HepG2 (cell line): ENCODE measurements at regions not wholly inside any gene's neighbourhood (a gene's known extent, or its start where the extent isn't known, plus 50 kb on each side); places are given as distances from the start of the nearest gene placed in this dataset.

Source experiments
- ATAC-seq: fragments of 200-7000 bp; cut with Tn5 transposase; 3 replicates; pipeline ENCODE4 v1.9.1; 2020; ENCODE audit warnings: mild to moderate bottlenecking, moderate library complexity
- BruUV-seq: library from RNA; stranded (reverse); fragments of 400-500 nt; replicated peaks from 2 replicates; lab custom pipeline; 2021; lab: Mats Ljungman, UMichigan
- CTCF ChIA-PET: fragments of 300-600 bp; formaldehyde crosslinking; extraction: SDS; loops from one replicate; lab custom pipeline; 2021; ENCODE audit warnings: low total read pairs, inconsistent platforms, low intra/inter-chr PET ratio; lab: Yijun Ruan, JAX
- POLR2A ChIA-PET: fragments of 350-600 bp; sonication (Branson Sonifier 250); formaldehyde crosslinking; loops from one replicate; lab custom pipeline; 2020; ENCODE audit warnings: antibody characterized with exemption, inconsistent platforms; lab: Yijun Ruan, JAX
- DNase-seq: peaks from one replicate; pipeline ENCODE4 v3.0.0-alpha.2; 2015; ENCODE audit warnings: low spot score
- FAIRE-seq: peaks from 3 replicates; lab custom pipeline; 2011; peaks lifted over from hg19 to GRCh38; lab: Jason Lieb, UNC
- H2AFZ ChIP-seq: one replicate; pipeline ENCODE4 v1.6.1; 2011; ENCODE audit warnings: low read length, inconsistent platforms
- H3K27ac ChIP-seq: fragments of 300-600 bp; 3 replicates; pipeline ENCODE4 v1.8.0; 2011; ENCODE audit warnings: mixed run types, mild to moderate bottlenecking, mixed read lengths, low read length, inconsistent platforms; ENCODE audit not compliant: insufficient read depth; ENCODE audit errors: extremely low read length
- H3K27me3 ChIP-seq, 2 experiments: fragments of 200-600 bp in 1 of 2; 2 replicates in 1 of 2; 3 replicates in 1 of 2; pipeline versions ENCODE4 v1.6.0 to v1.8.0; 2011; ENCODE audit warnings: low read length in 2 of 2, mild to moderate bottlenecking in 2 of 2, moderate library complexity in 2 of 2, inconsistent platforms in 1 of 2; ENCODE audit not compliant: insufficient read depth in 2 of 2, control insufficient read depth in 1 of 2
- H3K36me3 ChIP-seq, 2 experiments: fragments of 200-600 bp in 1 of 2; replicated peaks in 1 of 2; 2 replicates in 1 of 2; 3 replicates in 1 of 2; pipeline versions ENCODE4 v1.5.1 to v1.8.0; 2011; ENCODE audit warnings: low read length in 2 of 2, inconsistent platforms in 1 of 2; ENCODE audit not compliant: insufficient read depth in 2 of 2, control insufficient read depth in 1 of 2
- H3K4me1 ChIP-seq: 2 replicates; pipeline ENCODE4 v1.5.1; 2012; ENCODE audit warnings: low read length, inconsistent platforms; ENCODE audit not compliant: insufficient read depth
- H3K4me2 ChIP-seq: 2 replicates; pipeline ENCODE4 v1.6.0; 2011; ENCODE audit warnings: low read depth, low read length, inconsistent platforms
- H3K4me3 ChIP-seq, 3 experiments: fragments of 200-600 bp in 1 of 3; sonication (generic), shearing (Covaris generic) in 1 of 3; replicated peaks in 1 of 3; 2 replicates each; pipeline ENCODE4 v1.5.1; 2011 to 2016; ENCODE audit warnings: low read length in 3 of 3, inconsistent platforms in 2 of 3, low read depth in 2 of 3, mild to moderate bottlenecking in 2 of 3, control low read depth in 1 of 3, mixed read lengths in 1 of 3; ENCODE audit not compliant: insufficient read depth in 1 of 3
- H3K79me2 ChIP-seq: one replicate; pipeline ENCODE4 v1.6.1; 2011; ENCODE audit warnings: low read length, inconsistent platforms; ENCODE audit not compliant: insufficient read depth
- H3K9ac ChIP-seq: 2 replicates; pipeline ENCODE4 v1.6.0; 2011; ENCODE audit warnings: mild to moderate bottlenecking, low read depth, low read length, inconsistent platforms; ENCODE audit not compliant: insufficient read depth
- H3K9me3 ChIP-seq: 2 replicates; pipeline ENCODE4 v1.5.1; 2012; ENCODE audit warnings: mild to moderate bottlenecking, low read length
- H4K20me1 ChIP-seq: 2 replicates; pipeline ENCODE4 v1.6.0; 2011; ENCODE audit warnings: inconsistent platforms, mild to moderate bottlenecking, low read length, moderate library complexity; ENCODE audit not compliant: insufficient read depth
- BHLHE40 ChIP-seq: IDR thresholded peaks from 2 replicates; pipeline ENCODE4 v1.6.1; 2011; ENCODE audit warnings: low read length, improper control_type of control experiment
- CHD4 ChIP-seq: fragments of 200-600 bp; sonication (generic); IDR thresholded peaks from 2 replicates; pipeline ENCODE4 v1.7.0; 2017; ENCODE audit warnings: mild to moderate bottlenecking, low read length, borderline replicate concordance
- NFKBIZ ChIP-seq: IDR thresholded peaks from 2 replicates; pipeline ENCODE4 v1.6.1; 2018; ENCODE audit warnings: missing genetic modification reagents, missing compliant biosample characterization
- NFYC ChIP-seq: IDR thresholded peaks from 2 replicates; pipeline ENCODE4 v1.6.1; 2016; ENCODE audit warnings: missing genetic modification reagents, missing compliant biosample characterization
- SOX13 ChIP-seq, 3 experiments: fragments of 450-650 bp in 1 of 3; sonication (generic) in 1 of 3; formaldehyde crosslinking in 1 of 3; IDR thresholded peaks in 2 of 3; conservative IDR thresholded peaks in 1 of 3; 2 replicates each; pipeline versions ENCODE4 v1.5.0 to v1.6.1; 2016 to 2020; ENCODE audit warnings: antibody characterized with exemption in 1 of 3, mild to moderate bottlenecking in 1 of 3, missing compliant biosample characterization in 1 of 3, missing genetic modification reagents in 1 of 3, moderate library complexity in 1 of 3
- SRSF9 ChIP-seq: fragments of 200-400 bp; formaldehyde crosslinking; IDR thresholded peaks from 2 replicates; pipeline ENCODE4 v1.6.1; 2018; ENCODE audit warnings: borderline replicate concordance, mild to moderate bottlenecking, low read depth, low read length; ENCODE audit not compliant: insufficient read depth, poor library complexity, severe bottlenecking
- TFE3 ChIP-seq: IDR thresholded peaks from 2 replicates; pipeline ENCODE4 v1.6.1; 2016
- ZFYVE20 ChIP-seq: sonication (generic); formaldehyde crosslinking; IDR thresholded peaks from 2 replicates; pipeline ENCODE4 v1.8.0; 2023; ENCODE audit warnings: low read depth, mild to moderate bottlenecking, moderate library complexity, missing genetic modification reagents, borderline replicate concordance
- ZNF567 ChIP-seq: sonication (generic); formaldehyde crosslinking; IDR thresholded peaks from 2 replicates; pipeline ENCODE4 v1.8.1; 2023; ENCODE audit warnings: mild to moderate bottlenecking, missing genetic modification reagents, borderline replicate concordance
- ZNF570 ChIP-seq: sonication (generic); formaldehyde crosslinking; IDR thresholded peaks from 2 replicates; pipeline ENCODE4 v1.4.0; 2020; ENCODE audit warnings: mild to moderate bottlenecking, missing genetic modification reagents, borderline replicate concordance
- ZNF672 ChIP-seq: sonication (generic); formaldehyde crosslinking; IDR thresholded peaks from 2 replicates; pipeline ENCODE4 v1.8.1; 2022; ENCODE audit warnings: missing genetic modification reagents
- ZNF879 ChIP-seq: sonication (generic); formaldehyde crosslinking; IDR thresholded peaks from 2 replicates; pipeline ENCODE4 v1.8.1; 2023; ENCODE audit warnings: missing genetic modification reagents
- WGBS: methylation state at CpG from one replicate; pipeline ENCODE4 v1.1.6; 2017; ENCODE audit warnings: low lambda C conversion rate; 5-methylcytosine and 5-hydroxymethylcytosine counted together
- in situ Hi-C: cut with HindIII; loops from 2 replicates; pipeline ENCODE4 v1.10.0; 2017; ENCODE audit warnings: low pct_unique_long_range_greater_than_20kb; ENCODE audit not compliant: extremely low pct_ligation_motif_present
- intact Hi-C: fragments of 100-400 bp; cut with micrococcal nuclease; formaldehyde crosslinking; loops from one replicate; pipeline ENCODE4 v1.10.0; 2022; ENCODE audit not compliant: unreplicated experiment

- H3K4me2 ChIP-seq = no peak overlapping the region
- in situ Hi-C loops (no loop called here), intact Hi-C loops (no loop called here)
- H3K4me1 ChIP-seq = no peaks in the 10 kb centered on the region
- ChIA-PET CTCF (no interaction called here), POLR2A (no interaction called here)
- no peak overlapping the region for H3K27ac ChIP-seq
- H3K4me3 ChIP-seq = no peak overlapping the region
- WGBS = 16% methylated on average over 5 of the region's 10 CpGs
- FAIRE-seq (no peak), ATAC-seq (no peak), DNase-seq (no peak)
- no peaks in the 10 kb centered on the region for H3K9me3 ChIP-seq
- H3K36me3 ChIP-seq = no peaks in the 10 kb centered on the region
- H3K79me2 ChIP-seq = no peaks in the 10 kb centered on the region
- H3K27me3 ChIP-seq = no peaks in the 10 kb centered on the region
- TF ChIP-seq SOX13 (IDR thresholded peaks at IDR 0.05) (no peak), SOX13 (CRISPR knock-in tag; conservative IDR thresholded peaks at IDR 0.05 in 1 of 2, IDR thresholded peaks at IDR 0.05 in 1 of 2) (no peak), ZNF567 (CRISPR knock-in tag) (no peak), ZNF879 (CRISPR knock-in tag) (no peak), CHD4 (no peak), ZFYVE20 (no peak), ZNF570 (no peak), NFKBIZ (CRISPR knock-in tag) (no peak), BHLHE40 (no peak), NFYC (no peak), SRSF9 (no peak), TFE3 (CRISPR knock-in tag) (no peak), ZNF672 (CRISPR knock-in tag) (no peak)
- no peak overlapping the region for H2AFZ ChIP-seq
- no peaks in the 10 kb centered on the region for H4K20me1 ChIP-seq
- no peak overlapping the region for H3K9ac ChIP-seq
- no TSS peak for BruUV-seq
These were observed 1047.3 kb upstream of the CNTN5 start for GRCh38 chr11:97973352-97973857.
